ENCODE measurements at regions not wholly inside any gene's neighbourhood (a gene's known extent, or its start where the extent isn't known, plus 50 kb on each side); places are given as distances from the start of the nearest gene placed in this dataset.

DNA sequence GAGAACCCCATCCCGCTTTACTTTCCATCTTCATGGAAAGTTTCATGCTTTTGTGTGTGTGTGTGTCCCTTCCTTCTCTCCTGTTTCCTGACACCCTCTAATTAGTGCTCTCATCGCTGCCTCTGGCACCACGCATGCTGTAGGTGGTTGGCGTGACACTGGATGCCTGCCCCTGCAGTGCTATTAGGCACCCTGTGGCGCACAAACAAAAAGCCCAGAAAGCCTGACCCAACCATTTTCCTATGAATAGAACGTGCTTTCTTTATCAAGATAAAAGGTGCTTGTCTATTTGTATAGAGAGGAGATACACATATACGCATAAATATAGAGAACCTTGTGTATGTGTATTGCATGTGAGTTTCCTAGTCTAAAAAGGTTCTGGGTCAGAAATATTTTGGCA is 120.8 kb upstream of the CDCA7L start:
- no peaks in the 10 kb centered on the region for H3K36me3 ChIP-seq (ENCODE audit: control insufficient read depth, insufficient read depth, low read length, severe bottlenecking)
- H3K4me1 ChIP-seq (ENCODE audit: control insufficient read depth, insufficient read depth, low read length): no peaks in the 10 kb centered on the region
- H3K9me3 ChIP-seq (ENCODE audit: control insufficient read depth, low read length): no peaks in the 10 kb centered on the region
- H3K9ac ChIP-seq (ENCODE audit: low read length): no peak overlapping the region
- no peak overlapping the region for H3K4me3 ChIP-seq (ENCODE audit: low read length)
- no peak for DNase-seq (ENCODE audit: low read depth)
- H3K27me3 ChIP-seq (replicated peaks; ENCODE audit: control insufficient read depth, insufficient read depth, low read length): peaks cover 8% of the 10 kb centered on the region

DNA sequence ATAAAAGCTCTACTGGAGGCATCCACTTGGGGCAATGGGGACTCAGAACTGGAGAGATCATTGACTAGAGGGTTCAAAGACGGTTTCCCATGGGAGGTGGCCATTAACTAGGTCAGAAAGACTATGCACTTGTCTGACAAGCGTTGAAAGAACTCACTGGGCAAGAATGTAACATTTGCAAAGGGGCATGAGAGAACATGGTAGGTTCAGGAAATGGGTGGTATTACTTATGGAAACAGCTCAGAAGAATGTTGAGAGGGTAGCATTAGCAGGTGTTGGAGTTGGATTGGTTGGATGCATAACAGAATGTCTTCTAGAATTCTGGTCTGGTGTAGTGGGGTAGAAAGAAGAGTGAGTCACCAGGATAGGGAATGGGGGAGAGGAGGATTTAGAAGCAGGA is 119.1 kb upstream of the CDCA7L start:
- no peaks in the 10 kb centered on the region for H3K9me3 ChIP-seq (ENCODE audit: control insufficient read depth, low read length)
- H3K4me3 ChIP-seq (ENCODE audit: low read length): no peak overlapping the region
- H3K36me3 ChIP-seq (ENCODE audit: control insufficient read depth, insufficient read depth, low read length, severe bottlenecking): no peaks in the 10 kb centered on the region
- H3K27me3 ChIP-seq (replicated peaks; ENCODE audit: control insufficient read depth, insufficient read depth, low read length): peaks cover 8% of the 10 kb centered on the region
- no peak for DNase-seq (ENCODE audit: low read depth)
- H3K4me1 ChIP-seq (ENCODE audit: control insufficient read depth, insufficient read depth, low read length): no peaks in the 10 kb centered on the region
- no peak overlapping the region for H3K9ac ChIP-seq (ENCODE audit: low read length)

DNA sequence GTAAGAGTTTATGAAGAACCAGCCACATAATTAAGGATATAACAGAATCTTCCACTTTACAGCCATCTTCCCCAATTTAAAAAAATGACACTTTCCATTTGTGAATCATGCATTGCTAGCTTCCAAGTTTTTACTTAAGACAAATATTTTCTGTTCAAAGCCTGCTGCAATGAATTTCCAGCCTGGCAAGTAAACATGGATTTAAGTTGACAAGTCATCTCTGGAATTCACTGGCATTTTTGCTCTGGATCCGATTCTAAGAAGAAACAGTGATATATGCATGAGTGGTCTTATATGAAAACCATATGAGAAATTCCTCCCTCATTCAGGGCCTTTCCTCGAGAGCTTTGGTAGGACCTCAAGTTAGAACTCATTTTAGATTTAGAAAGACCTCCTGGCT is 116.1 kb upstream of the CDCA7L start:
- peak; percentile 72 for DNase-seq (ENCODE audit: low read depth)
- no peaks in the 10 kb centered on the region for H3K9me3 ChIP-seq (ENCODE audit: control insufficient read depth, low read length)
- no peak overlapping the region for H3K9ac ChIP-seq (ENCODE audit: low read length)
- H3K4me3 ChIP-seq (ENCODE audit: low read length): no peak overlapping the region
- H3K4me1 ChIP-seq (ENCODE audit: control insufficient read depth, insufficient read depth, low read length): peaks cover 1% of the 10 kb centered on the region
- peaks cover under 1% of the 10 kb centered on the region for H3K27me3 ChIP-seq (replicated peaks; ENCODE audit: control insufficient read depth, insufficient read depth, low read length)
- no peaks in the 10 kb centered on the region for H3K36me3 ChIP-seq (ENCODE audit: control insufficient read depth, insufficient read depth, low read length, severe bottlenecking)

DNA sequence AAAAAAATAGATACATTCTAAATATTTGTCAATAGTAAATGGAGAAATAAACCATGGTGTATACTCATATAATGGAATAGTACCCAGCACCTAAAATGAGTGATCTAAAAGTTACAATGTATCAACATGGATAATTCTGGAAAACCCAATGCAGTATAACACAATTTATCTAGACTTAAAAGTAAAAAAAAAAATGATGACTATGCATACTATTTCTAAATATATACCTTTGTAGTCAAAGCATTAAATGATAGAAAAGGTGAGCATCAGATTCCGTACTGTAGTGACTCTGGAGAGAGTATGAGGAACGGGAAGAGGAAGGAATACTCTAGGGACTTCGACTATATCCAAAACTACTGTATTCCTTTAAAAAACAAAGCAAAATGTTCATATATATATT is 115.2 kb upstream of the CDCA7L start:
- Histone ChIP-seq H3K4me3 (ENCODE audit: low read length) (no peak overlapping the region), H3K4me1 (ENCODE audit: control insufficient read depth, insufficient read depth, low read length) (peaks cover 5% of the 10 kb centered on the region), H3K9me3 (ENCODE audit: control insufficient read depth, low read length) (no peaks in the 10 kb centered on the region), H3K9ac (ENCODE audit: low read length) (no peak overlapping the region), H3K27me3 (replicated peaks; ENCODE audit: control insufficient read depth, insufficient read depth, low read length) (no peaks in the 10 kb centered on the region), H3K36me3 (ENCODE audit: control insufficient read depth, insufficient read depth, low read length, severe bottlenecking) (no peaks in the 10 kb centered on the region)
- DNase-seq (ENCODE audit: low read depth): no peak

DNA sequence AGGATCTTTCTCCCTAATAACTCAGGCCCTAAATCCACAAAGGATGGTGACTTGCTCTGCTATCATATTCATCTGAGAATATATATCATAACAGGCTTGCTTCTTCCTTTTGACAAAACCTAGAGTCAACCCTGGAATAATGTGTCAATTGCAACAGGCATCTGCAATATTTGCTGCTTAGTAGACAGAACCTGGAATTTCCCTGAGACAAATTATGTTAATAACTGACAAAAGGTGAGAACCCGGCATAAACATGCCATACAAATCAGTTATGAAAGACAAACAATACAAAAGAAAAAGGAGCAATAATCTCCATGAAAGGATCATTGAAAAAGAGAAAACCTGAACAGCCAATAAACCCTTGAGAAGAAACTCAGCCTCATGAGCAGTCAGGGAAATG is 114.5 kb upstream of the CDCA7L start:
- no peaks in the 10 kb centered on the region for H3K9me3 ChIP-seq (ENCODE audit: control insufficient read depth, low read length)
- H3K4me3 ChIP-seq (ENCODE audit: low read length): no peak overlapping the region
- H3K4me1 ChIP-seq (ENCODE audit: control insufficient read depth, insufficient read depth, low read length): peaks cover 5% of the 10 kb centered on the region
- H3K27me3 ChIP-seq (replicated peaks; ENCODE audit: control insufficient read depth, insufficient read depth, low read length): no peaks in the 10 kb centered on the region
- no peak overlapping the region for H3K9ac ChIP-seq (ENCODE audit: low read length)
- no peaks in the 10 kb centered on the region for H3K36me3 ChIP-seq (ENCODE audit: control insufficient read depth, insufficient read depth, low read length, severe bottlenecking)
- DNase-seq (ENCODE audit: low read depth): no peak

DNA sequence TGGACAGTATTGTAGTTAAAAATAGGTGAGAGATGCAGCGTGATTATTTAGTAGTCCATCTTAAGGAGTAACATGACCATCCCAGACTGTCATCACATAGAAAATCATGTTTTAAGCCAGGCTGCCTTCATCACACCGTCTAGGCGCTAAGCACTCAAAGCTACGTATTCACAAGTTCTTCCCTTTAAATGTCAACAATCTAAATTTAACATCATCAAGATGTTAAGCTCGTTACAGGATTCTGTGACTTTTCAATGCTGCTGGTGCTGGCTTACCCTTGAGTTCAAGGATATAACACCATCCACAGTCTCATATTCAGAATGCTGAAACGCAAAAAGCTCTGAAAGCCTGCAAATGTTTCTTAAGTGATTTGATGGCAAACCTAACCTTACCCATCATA is 109.5 kb upstream of the CDCA7L start:
- peaks cover 5% of the 10 kb centered on the region for H3K4me1 ChIP-seq (ENCODE audit: control insufficient read depth, insufficient read depth, low read length)
- DNase-seq (ENCODE audit: low read depth): no peak
- no peaks in the 10 kb centered on the region for H3K36me3 ChIP-seq (ENCODE audit: control insufficient read depth, insufficient read depth, low read length, severe bottlenecking)
- no peaks in the 10 kb centered on the region for H3K9me3 ChIP-seq (ENCODE audit: control insufficient read depth, low read length)
- no peak overlapping the region for H3K9ac ChIP-seq (ENCODE audit: low read length)
- peaks cover 4% of the 10 kb centered on the region for H3K27me3 ChIP-seq (replicated peaks; ENCODE audit: control insufficient read depth, insufficient read depth, low read length)
- H3K4me3 ChIP-seq (ENCODE audit: low read length): no peak overlapping the region

DNA sequence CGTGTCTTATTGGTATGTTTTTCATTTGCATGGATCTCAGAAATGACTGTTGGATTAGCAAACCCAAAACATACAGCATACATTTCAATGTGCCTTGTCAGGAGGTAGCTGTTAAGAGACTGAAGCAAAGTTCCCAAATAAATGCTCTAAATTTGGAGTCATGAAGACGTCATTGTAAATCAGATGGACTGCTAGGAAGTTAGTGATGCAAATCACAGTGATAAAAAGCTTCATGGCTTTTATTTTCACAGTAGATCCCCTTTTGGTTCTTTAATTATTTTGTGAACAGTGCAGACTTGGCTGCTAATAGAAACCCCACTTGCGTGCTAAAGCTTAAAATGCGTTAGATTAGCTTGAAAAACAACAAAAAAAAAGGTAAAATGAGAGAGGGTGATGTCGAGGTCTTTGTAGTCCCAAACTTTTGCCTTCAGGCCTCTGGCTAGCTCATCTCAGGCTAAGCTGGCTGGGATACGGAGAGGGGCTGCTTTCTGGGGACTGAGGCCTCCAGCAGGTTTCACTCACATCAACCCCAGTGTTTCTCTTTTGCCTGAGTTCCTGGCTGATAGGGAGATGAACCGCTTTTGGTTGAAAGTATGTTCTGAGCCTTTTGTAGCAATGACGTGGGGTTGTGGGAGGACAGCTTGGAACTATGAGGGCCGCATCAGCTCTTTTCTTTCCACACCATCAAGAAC is 107.1 kb upstream of the CDCA7L start:
- H3K36me3 ChIP-seq (ENCODE audit: control insufficient read depth, insufficient read depth, low read length, severe bottlenecking): no peaks in the 10 kb centered on the region
- no peak overlapping the region for H3K4me3 ChIP-seq (ENCODE audit: low read length)
- H3K9ac ChIP-seq (ENCODE audit: low read length): no peak overlapping the region
- no peaks in the 10 kb centered on the region for H3K9me3 ChIP-seq (ENCODE audit: control insufficient read depth, low read length)
- no peak for DNase-seq (ENCODE audit: low read depth)
- peaks cover 5% of the 10 kb centered on the region for H3K4me1 ChIP-seq (ENCODE audit: control insufficient read depth, insufficient read depth, low read length)
- H3K27me3 ChIP-seq (replicated peaks; ENCODE audit: control insufficient read depth, insufficient read depth, low read length): peaks cover 4% of the 10 kb centered on the region

DNA sequence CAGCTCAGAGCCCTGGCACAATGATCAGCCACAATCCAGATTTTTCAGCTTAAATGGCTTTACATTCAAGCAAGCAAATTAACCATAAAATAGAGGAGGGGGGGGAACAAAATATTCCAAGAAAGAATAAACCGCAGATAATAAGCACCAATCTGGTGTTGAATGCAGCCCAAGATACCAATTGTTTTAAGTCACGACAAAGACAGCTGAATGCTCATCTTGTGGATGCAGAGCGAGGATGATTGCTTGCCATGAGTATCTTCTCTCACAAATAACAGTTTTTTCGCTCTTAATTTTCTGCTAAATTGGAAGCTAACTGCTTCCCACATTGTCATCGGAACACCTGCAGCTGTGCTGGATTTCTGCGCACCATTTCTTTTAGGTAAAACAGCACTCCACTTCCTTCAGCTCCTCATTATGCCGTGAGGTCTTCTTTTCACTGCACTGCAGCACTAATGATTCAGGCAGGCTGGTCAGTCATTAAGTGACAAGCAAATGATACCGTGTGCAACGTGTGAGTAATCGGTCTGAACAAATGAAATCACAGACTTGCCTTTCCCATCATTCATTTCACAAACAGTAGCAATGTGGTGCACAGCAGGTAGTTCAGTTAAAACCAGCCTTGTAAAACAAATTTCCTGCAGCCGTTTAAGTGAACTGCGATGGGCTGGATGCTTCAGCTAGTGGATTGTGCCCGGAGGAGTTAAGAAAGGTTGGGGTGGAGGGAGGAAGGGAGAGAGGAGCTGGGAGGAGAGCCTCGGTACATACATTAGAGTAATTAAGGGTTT is 106.4 kb upstream of the CDCA7L start:
- Histone ChIP-seq H3K36me3 (ENCODE audit: control insufficient read depth, insufficient read depth, low read length, severe bottlenecking) (no peaks in the 10 kb centered on the region), H3K4me3 (ENCODE audit: low read length) (no peak overlapping the region), H3K9me3 (ENCODE audit: control insufficient read depth, low read length) (no peaks in the 10 kb centered on the region), H3K4me1 (ENCODE audit: control insufficient read depth, insufficient read depth, low read length) (peaks cover 5% of the 10 kb centered on the region), H3K9ac (ENCODE audit: low read length) (no peak overlapping the region), H3K27me3 (replicated peaks; ENCODE audit: control insufficient read depth, insufficient read depth, low read length) (peaks cover 4% of the 10 kb centered on the region)
- peak; percentile 8 for DNase-seq (ENCODE audit: low read depth)

DNA sequence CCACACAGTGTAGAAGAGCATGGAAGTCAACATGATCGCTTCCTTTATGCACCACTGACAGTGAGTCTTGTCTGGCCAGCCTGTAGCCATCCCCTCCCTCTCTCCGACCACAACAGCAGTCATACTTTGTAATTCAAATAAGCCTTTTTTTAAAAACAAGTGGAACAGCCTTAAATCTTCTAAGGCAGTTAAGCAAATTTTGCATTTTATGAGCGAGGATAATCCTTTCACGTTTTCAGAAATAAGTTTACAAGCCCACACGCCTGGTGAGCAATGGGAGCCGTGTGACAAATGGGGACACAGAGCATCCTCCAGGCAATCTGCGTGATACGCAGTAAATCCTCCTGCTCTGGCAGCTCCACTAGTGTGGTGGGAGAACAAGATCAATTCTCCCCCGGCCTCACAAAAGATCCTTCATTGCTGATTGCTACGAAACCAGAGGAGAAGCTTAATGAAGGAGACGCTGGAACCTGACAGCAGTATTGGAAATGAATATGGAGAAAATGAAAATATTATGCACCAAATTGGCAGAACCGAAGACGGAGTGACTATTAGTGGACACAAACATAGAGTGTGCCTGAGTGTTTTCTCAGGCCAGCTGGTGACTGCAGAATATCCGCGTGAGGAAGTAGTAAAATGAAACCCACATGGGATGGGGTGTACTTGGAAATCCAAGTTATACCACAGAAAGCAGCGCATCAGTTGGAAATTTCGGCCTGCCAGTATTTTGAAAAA is 104.2 kb upstream of the CDCA7L start:
- Histone ChIP-seq H3K9me3 (ENCODE audit: control insufficient read depth, low read length) (no peaks in the 10 kb centered on the region), H3K27me3 (replicated peaks; ENCODE audit: control insufficient read depth, insufficient read depth, low read length) (peaks cover 4% of the 10 kb centered on the region), H3K4me1 (ENCODE audit: control insufficient read depth, insufficient read depth, low read length) (no peaks in the 10 kb centered on the region), H3K9ac (ENCODE audit: low read length) (no peak overlapping the region), H3K36me3 (ENCODE audit: control insufficient read depth, insufficient read depth, low read length, severe bottlenecking) (no peaks in the 10 kb centered on the region), H3K4me3 (ENCODE audit: low read length) (no peak overlapping the region)
- no peak for DNase-seq (ENCODE audit: low read depth)

DNA sequence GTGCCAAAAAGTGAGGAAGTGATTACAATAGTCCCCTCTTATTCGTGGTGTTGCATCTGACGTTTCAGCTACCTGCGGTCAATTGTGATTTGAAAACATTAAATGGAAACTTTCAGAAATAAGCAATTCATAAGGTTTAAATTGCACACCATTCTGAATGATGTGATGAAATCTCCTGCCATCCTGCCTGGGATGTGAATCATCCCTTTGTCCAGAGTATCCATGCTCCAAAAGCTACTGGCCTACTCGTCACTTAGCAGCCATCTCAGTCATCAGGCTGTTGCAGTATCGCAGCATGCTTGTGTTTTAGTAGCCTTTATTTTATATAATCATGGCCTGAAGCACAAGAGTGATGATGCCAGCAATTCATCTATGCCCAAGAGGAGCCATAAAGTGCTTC is 97.7 kb upstream of the CDCA7L start:
- no peak for DNase-seq (ENCODE audit: low read depth)
- H3K36me3 ChIP-seq (ENCODE audit: control insufficient read depth, insufficient read depth, low read length, severe bottlenecking): no peaks in the 10 kb centered on the region
- no peak overlapping the region for H3K9ac ChIP-seq (ENCODE audit: low read length)
- H3K27me3 ChIP-seq (replicated peaks; ENCODE audit: control insufficient read depth, insufficient read depth, low read length): no peaks in the 10 kb centered on the region
- H3K9me3 ChIP-seq (ENCODE audit: control insufficient read depth, low read length): no peaks in the 10 kb centered on the region
- no peak overlapping the region for H3K4me3 ChIP-seq (ENCODE audit: low read length)
- H3K4me1 ChIP-seq (ENCODE audit: control insufficient read depth, insufficient read depth, low read length): no peaks in the 10 kb centered on the region

DNA sequence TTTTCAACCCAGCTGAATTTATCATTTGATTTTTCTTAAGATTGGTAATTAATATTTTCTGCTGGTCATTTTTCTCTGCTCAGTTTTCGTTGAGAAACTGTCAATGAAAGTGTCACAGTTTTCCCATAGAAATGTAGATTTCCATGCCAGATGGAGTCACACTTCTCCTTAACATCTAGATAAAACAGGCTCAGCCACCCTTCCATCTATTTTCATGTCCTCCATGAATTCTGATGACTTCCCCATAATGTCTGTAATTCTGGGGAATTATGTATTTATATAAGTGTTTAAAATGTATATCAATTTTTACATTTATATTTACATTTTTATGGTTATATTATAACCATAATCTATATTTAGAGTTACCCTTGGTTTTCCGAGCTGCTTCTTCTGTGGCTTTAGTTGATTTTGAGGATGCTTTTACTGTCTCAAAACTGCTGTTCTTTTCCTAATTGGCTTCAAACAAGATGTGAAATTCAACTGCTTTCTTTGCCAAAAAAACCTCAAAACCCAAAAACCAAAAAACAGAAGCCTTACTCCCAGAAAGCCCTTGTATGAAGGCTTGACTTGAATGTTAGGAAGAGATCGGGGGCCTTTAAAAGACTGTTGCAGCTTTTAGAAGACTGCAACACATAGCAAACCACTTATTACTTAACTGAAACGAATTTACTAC is 95.4 kb upstream of the CDCA7L start:
- Histone ChIP-seq H3K27me3 (replicated peaks; ENCODE audit: control insufficient read depth, insufficient read depth, low read length) (no peaks in the 10 kb centered on the region), H3K9me3 (ENCODE audit: control insufficient read depth, low read length) (no peaks in the 10 kb centered on the region), H3K4me1 (ENCODE audit: control insufficient read depth, insufficient read depth, low read length) (no peaks in the 10 kb centered on the region), H3K36me3 (ENCODE audit: control insufficient read depth, insufficient read depth, low read length, severe bottlenecking) (no peaks in the 10 kb centered on the region), H3K4me3 (ENCODE audit: low read length) (no peak overlapping the region), H3K9ac (ENCODE audit: low read length) (no peak overlapping the region)
- DNase-seq (ENCODE audit: low read depth): no peak
